BLaER1 treated with 17β-estradiol and CSF1 and Interleukin-3, amounts not matched to agents 10 nM and 100 nM (cell line): ENCODE measurements at regions not wholly inside any gene's neighbourhood (a gene's known extent, or its start where the extent isn't known, plus 50 kb on each side); places are given as distances from the start of the nearest gene placed in this dataset.

Source experiments
- H3K27ac ChIP-seq, 11 experiments: shearing (Covaris generic); formaldehyde crosslinking; 2 replicates each; pipeline ENCODE4 v1.8.1; 2022
- H3K27me3 ChIP-seq, 11 experiments: shearing (Covaris generic); formaldehyde crosslinking; 2 replicates each; pipeline ENCODE4 v1.8.1; 2022
- H3K36me3 ChIP-seq, 11 experiments: shearing (Covaris generic); formaldehyde crosslinking; 2 replicates each; pipeline ENCODE4 v1.8.1; 2022
- H3K4me1 ChIP-seq, 10 experiments: shearing (Covaris generic); formaldehyde crosslinking; 2 replicates each; pipeline ENCODE4 v1.8.1; 2022
- H3K4me2 ChIP-seq, 11 experiments: shearing (Covaris generic); formaldehyde crosslinking; 2 replicates each; pipeline ENCODE4 v1.8.1; 2022
- H3K4me3 ChIP-seq, 10 experiments: shearing (Covaris generic); formaldehyde crosslinking; 2 replicates each; pipeline ENCODE4 v1.8.1; 2022
- H3K9ac ChIP-seq, 11 experiments: shearing (Covaris generic); formaldehyde crosslinking; 2 replicates each; pipeline ENCODE4 v1.8.1; 2022
- H3K9me3 ChIP-seq, 11 experiments: shearing (Covaris generic); formaldehyde crosslinking; replicated peaks in 1 of 11; 2 replicates each; pipeline ENCODE4 v1.8.1; 2022
- H4K20me1 ChIP-seq, 11 experiments: shearing (Covaris generic); formaldehyde crosslinking; 2 replicates each; pipeline ENCODE4 v1.8.1; 2022
- Cebpa-rat ChIP-seq, 11 experiments: shearing (Covaris generic); IDR thresholded peaks; 2 replicates each; pipeline ENCODE4 v1.8.1; 2022

- no peak overlapping the region for H3K4me2 ChIP-seq
- no peaks in the 10 kb centered on the region for H4K20me1 ChIP-seq
- H3K27me3 ChIP-seq, result no peaks in the 10 kb centered on the region
- no peak overlapping the region for H3K27ac ChIP-seq
- no peak overlapping the region for H3K9ac ChIP-seq
- H3K36me3 ChIP-seq, result no peaks in the 10 kb centered on the region
- TF ChIP-seq Cebpa-rat (IDR thresholded peaks at IDR 0.05), result no peak
- H3K9me3 ChIP-seq, result no peaks in the 10 kb centered on the region
- no peaks in the 10 kb centered on the region for H3K4me1 ChIP-seq
- H3K4me3 ChIP-seq, result no peak overlapping the region
Observed at GRCh38 chr9:32837551-32838058, 54.3 kb downstream of the TMEM215 start.

GRCh38 chr9:32839013-32839885 lies 55.9 kb downstream of the TMEM215 start:
- Histone ChIP-seq H3K27ac (no peak overlapping the region), H3K4me1 (no peaks in the 10 kb centered on the region), H3K4me3 (no peak overlapping the region), H3K4me2 (no peak overlapping the region), H3K9me3 (no peaks in the 10 kb centered on the region), H3K9ac (no peak overlapping the region), H3K36me3 (no peaks in the 10 kb centered on the region), H3K27me3 (no peaks in the 10 kb centered on the region), H4K20me1 (no peaks in the 10 kb centered on the region)
- TF ChIP-seq Cebpa-rat (IDR thresholded peaks at IDR 0.05), result no peak

GRCh38 chr9:32841314-32841713 lies 58.0 kb downstream of the TMEM215 start:
- Histone ChIP-seq H3K27ac (no peak overlapping the region), H3K9me3 (peaks cover 0 to 13% (median 10%) of the 10 kb centered on the region in 11 experiments; a peak in 17 of 22 replicates), H3K27me3 (no peaks in the 10 kb centered on the region), H3K36me3 (no peaks in the 10 kb centered on the region), H3K4me3 (no peak overlapping the region), H3K4me1 (no peaks in the 10 kb centered on the region), H3K9ac (no peak overlapping the region), H4K20me1 (no peaks in the 10 kb centered on the region), H3K4me2 (no peak overlapping the region)
- TF ChIP-seq Cebpa-rat (IDR thresholded peaks at IDR 0.05), result no peak

GRCh38 chr9:32843295-32843694 lies 60.0 kb downstream of the TMEM215 start:
- Histone ChIP-seq H3K9ac (no peak overlapping the region), H3K4me3 (no peak overlapping the region), H3K9me3 (peaks cover 0 to 18% (median 10%) of the 10 kb centered on the region in 11 experiments; a peak in 17 of 22 replicates), H3K4me2 (no peak overlapping the region), H3K27ac (no peak overlapping the region), H4K20me1 (no peaks in the 10 kb centered on the region), H3K36me3 (no peaks in the 10 kb centered on the region), H3K27me3 (no peaks in the 10 kb centered on the region), H3K4me1 (no peaks in the 10 kb centered on the region)
- TF ChIP-seq Cebpa-rat (IDR thresholded peaks at IDR 0.05), result no peak

GRCh38 chr9:32844259-32844658 lies 60.9 kb downstream of the TMEM215 start:
- Histone ChIP-seq H3K27me3 (no peaks in the 10 kb centered on the region), H4K20me1 (no peaks in the 10 kb centered on the region), H3K27ac (no peak overlapping the region), H3K4me1 (no peaks in the 10 kb centered on the region), H3K36me3 (no peaks in the 10 kb centered on the region), H3K9me3 (peaks cover 0 to 18% (median 10%) of the 10 kb centered on the region in 11 experiments; a peak in 17 of 22 replicates), H3K9ac (no peak overlapping the region), H3K4me3 (no peak overlapping the region), H3K4me2 (no peak overlapping the region)
- TF ChIP-seq Cebpa-rat (IDR thresholded peaks at IDR 0.05), result no peak

- Histone ChIP-seq H3K4me3 (no peak overlapping the region), H3K4me2 (no peak overlapping the region), H3K9ac (no peak overlapping the region), H3K27me3 (no peaks in the 10 kb centered on the region; a peak in 1 of 22 replicates), H3K36me3 (no peaks in the 10 kb centered on the region), H3K27ac (no peak overlapping the region), H3K9me3 (no peaks in the 10 kb centered on the region), H3K4me1 (peaks cover 8 to 30% (median 16%) of the 10 kb centered on the region in 10 experiments; a peak in 17 of 20 replicates), H4K20me1 (no peaks in the 10 kb centered on the region)
- TF ChIP-seq Cebpa-rat (IDR thresholded peaks at IDR 0.05), result no peak
Observed at GRCh38 chr9:32854271-32854670, 70.9 kb downstream of the TMEM215 start.

GRCh38 chr9:32855752-32856151 lies 72.4 kb downstream of the TMEM215 start:
- 0 out of 22 replicates have a peak overlapping the region, but pooled peaks of 1 of the 11 experiments have one; percentile 2 for H3K4me2 ChIP-seq
- H3K4me3 ChIP-seq, result no peak overlapping the region
- no peak overlapping the region for H3K9ac ChIP-seq
- H3K27ac ChIP-seq, result no peak overlapping the region
- H3K9me3 ChIP-seq, result no peaks in the 10 kb centered on the region
- H3K27me3 ChIP-seq, result no peaks in the 10 kb centered on the region; a peak in 1 of 22 replicates
- H3K4me1 ChIP-seq, result peaks cover 8 to 30% (median 16%) of the 10 kb centered on the region in 10 experiments; a peak in 17 of 20 replicates
- no peaks in the 10 kb centered on the region for H3K36me3 ChIP-seq
- no peaks in the 10 kb centered on the region for H4K20me1 ChIP-seq
- TF ChIP-seq Cebpa-rat (IDR thresholded peaks at IDR 0.05), result no peak

- H3K36me3 ChIP-seq, result no peaks in the 10 kb centered on the region
- H3K4me3 ChIP-seq, result no peak overlapping the region
- no peak overlapping the region for H3K27ac ChIP-seq
- H4K20me1 ChIP-seq, result no peaks in the 10 kb centered on the region
- no peaks in the 10 kb centered on the region for H3K27me3 ChIP-seq
- peaks cover 0 to 29% (median 20%) of the 10 kb centered on the region in 10 experiments; a peak in 13 of 20 replicates for H3K4me1 ChIP-seq
- H3K9ac ChIP-seq, result no peak overlapping the region
- TF ChIP-seq Cebpa-rat (IDR thresholded peaks at IDR 0.05), result no peak
- H3K9me3 ChIP-seq, result no peaks in the 10 kb centered on the region
- H3K4me2 ChIP-seq, result no peak overlapping the region
Observed at GRCh38 chr9:32863291-32863690, 80.0 kb downstream of the TMEM215 start.

GRCh38 chr9:32864971-32865370 lies 81.6 kb downstream of the TMEM215 start:
- peaks cover 0 to 29% (median 20%) of the 10 kb centered on the region in 10 experiments; a peak in 13 of 20 replicates for H3K4me1 ChIP-seq
- H3K27me3 ChIP-seq, result peaks cover 0 to 7% (median 0%) of the 10 kb centered on the region in 11 experiments; a peak in 1 of 22 replicates
- no peak for TF ChIP-seq Cebpa-rat (IDR thresholded peaks at IDR 0.05)
- no peaks in the 10 kb centered on the region for H3K36me3 ChIP-seq
- no peak overlapping the region for H3K9ac ChIP-seq
- H3K4me2 ChIP-seq, result no peak overlapping the region
- no peak overlapping the region for H3K27ac ChIP-seq
- H4K20me1 ChIP-seq, result no peaks in the 10 kb centered on the region
- H3K4me3 ChIP-seq, result no peak overlapping the region
- H3K9me3 ChIP-seq, result no peaks in the 10 kb centered on the region
